Loucy (cell line): ENCODE measurements at regions not wholly inside any gene's neighbourhood (a gene's known extent, or its start where the extent isn't known, plus 50 kb on each side); places are given as distances from the start of the nearest gene placed in this dataset.

Experiments
- EZH2phosphoT487 ChIP-seq: fragments of 200-600 bp; IDR thresholded peaks from 2 replicates; pipeline ENCODE4 v1.6.1; 2018; ENCODE audit warnings: antibody characterized with exemption, mild to moderate bottlenecking, moderate library complexity, borderline replicate concordance
- TF ChIP-seq, protein P1 (sequence below): fragments of 200-600 bp; sonication (generic); conservative IDR thresholded peaks from 2 replicates; pipeline ENCODE4 v1.5.1; 2014; ENCODE audit warnings: mild to moderate bottlenecking, antibody characterized with exemption, low read length

DNA sequence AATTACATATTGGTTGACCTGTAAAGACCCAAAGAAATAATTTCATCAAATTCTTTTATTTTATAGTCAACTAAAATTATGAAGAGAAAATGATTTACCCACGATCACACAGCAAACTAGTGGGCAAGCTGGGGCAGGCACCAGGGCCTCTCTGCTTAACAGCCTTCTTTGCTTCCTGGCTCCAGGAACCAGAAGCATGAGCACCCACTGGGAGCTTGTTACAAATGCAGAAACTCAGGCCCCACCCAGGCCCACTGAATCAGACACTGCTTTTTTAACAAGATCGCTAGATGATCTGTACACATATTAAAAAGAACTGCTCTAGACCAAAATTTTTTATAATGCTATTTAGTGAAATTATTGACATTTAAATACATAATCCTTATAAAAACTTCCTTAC, 95.0 kb downstream of the GEMIN8 start:
- TF ChIP-seq, protein P1, sequence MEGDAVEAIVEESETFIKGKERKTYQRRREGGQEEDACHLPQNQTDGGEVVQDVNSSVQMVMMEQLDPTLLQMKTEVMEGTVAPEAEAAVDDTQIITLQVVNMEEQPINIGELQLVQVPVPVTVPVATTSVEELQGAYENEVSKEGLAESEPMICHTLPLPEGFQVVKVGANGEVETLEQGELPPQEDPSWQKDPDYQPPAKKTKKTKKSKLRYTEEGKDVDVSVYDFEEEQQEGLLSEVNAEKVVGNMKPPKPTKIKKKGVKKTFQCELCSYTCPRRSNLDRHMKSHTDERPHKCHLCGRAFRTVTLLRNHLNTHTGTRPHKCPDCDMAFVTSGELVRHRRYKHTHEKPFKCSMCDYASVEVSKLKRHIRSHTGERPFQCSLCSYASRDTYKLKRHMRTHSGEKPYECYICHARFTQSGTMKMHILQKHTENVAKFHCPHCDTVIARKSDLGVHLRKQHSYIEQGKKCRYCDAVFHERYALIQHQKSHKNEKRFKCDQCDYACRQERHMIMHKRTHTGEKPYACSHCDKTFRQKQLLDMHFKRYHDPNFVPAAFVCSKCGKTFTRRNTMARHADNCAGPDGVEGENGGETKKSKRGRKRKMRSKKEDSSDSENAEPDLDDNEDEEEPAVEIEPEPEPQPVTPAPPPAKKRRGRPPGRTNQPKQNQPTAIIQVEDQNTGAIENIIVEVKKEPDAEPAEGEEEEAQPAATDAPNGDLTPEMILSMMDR = no peak
- TF ChIP-seq EZH2phosphoT487 = no peak
